Type B pancreatic cell (in vitro differentiated cells): ENCODE measurements at regions not wholly inside any gene's neighbourhood (a gene's known extent, or its start where the extent isn't known, plus 50 kb on each side); places are given as distances from the start of the nearest gene placed in this dataset.
A peak's percentile ranks its signal among the peaks of the same experiment; 100 is the strongest.

ENCODE experiments used
- DNase-seq: peaks from one replicate; pipeline ENCODE4 v3.0.0; 2021; ENCODE audit warnings: mixed read lengths; ENCODE audit not compliant: unreplicated experiment; ENCODE audit errors: extremely low spot score
- H3K27ac Mint-ChIP-seq: 2 replicates; pipeline ENCODE4 v1.8.0; 2021; ENCODE audit warnings: mild to moderate bottlenecking, mixed read lengths
- H3K27me3 Mint-ChIP-seq: 2 replicates; pipeline ENCODE4 v1.8.0; 2021; ENCODE audit warnings: mixed read lengths
- H3K36me3 Mint-ChIP-seq: 2 replicates; pipeline ENCODE4 v1.8.0; 2021; ENCODE audit warnings: mixed read lengths
- H3K4me1 Mint-ChIP-seq: one replicate; pipeline ENCODE4 v1.8.0; 2021; ENCODE audit warnings: mixed read lengths; ENCODE audit not compliant: unreplicated experiment
- H3K4me3 Mint-ChIP-seq: 2 replicates; pipeline ENCODE4 v1.8.0; 2021; ENCODE audit warnings: mild to moderate bottlenecking, mixed read lengths
- H3K9me3 Mint-ChIP-seq: 2 replicates; pipeline ENCODE4 v1.8.0; 2021; ENCODE audit warnings: mixed read lengths
- CTCF ChIP-seq: fragments of 200-600 bp; sonication (generic); conservative IDR thresholded peaks from 2 replicates; pipeline ENCODE4 v1.5.0; 2021; ENCODE audit warnings: antibody characterized with exemption, mild to moderate bottlenecking

- Mint-ChIP-seq H3K27ac (peak overlapping the region; percentile 17), H3K4me1 (no peaks in the 10 kb centered on the region), H3K4me3 (peak overlapping the region; percentile 62), H3K27me3 (no peaks in the 10 kb centered on the region), H3K9me3 (no peaks in the 10 kb centered on the region), H3K36me3 (no peaks in the 10 kb centered on the region)
- TF ChIP-seq CTCF = no peak
- DNase-seq = no peak
Measured at GRCh38 chr2:194424683-194425209, 1232.3 kb upstream of the SLC39A10 start.

- no peak for DNase-seq
- Mint-ChIP-seq H3K27me3 (no peaks in the 10 kb centered on the region), H3K27ac (no peak overlapping the region), H3K4me3 (no peak overlapping the region), H3K36me3 (no peaks in the 10 kb centered on the region), H3K9me3 (no peaks in the 10 kb centered on the region), H3K4me1 (no peaks in the 10 kb centered on the region)
- TF ChIP-seq CTCF = no peak
Measured at GRCh38 chr2:194411221-194411620, 1245.8 kb upstream of the SLC39A10 start.

GRCh38 chr2:194395818-194396217 lies 1261.2 kb upstream of the SLC39A10 start:
- H3K27ac Mint-ChIP-seq = no peak overlapping the region
- TF ChIP-seq CTCF = no peak
- H3K9me3 Mint-ChIP-seq = no peaks in the 10 kb centered on the region
- no peaks in the 10 kb centered on the region for H3K27me3 Mint-ChIP-seq
- no peak overlapping the region for H3K4me3 Mint-ChIP-seq
- no peaks in the 10 kb centered on the region for H3K4me1 Mint-ChIP-seq
- no peaks in the 10 kb centered on the region for H3K36me3 Mint-ChIP-seq
- DNase-seq = no peak

- no peak for TF ChIP-seq CTCF
- Mint-ChIP-seq H3K36me3 (no peaks in the 10 kb centered on the region), H3K4me1 (no peaks in the 10 kb centered on the region), H3K9me3 (no peaks in the 10 kb centered on the region), H3K27ac (no peak overlapping the region), H3K27me3 (no peaks in the 10 kb centered on the region), H3K4me3 (no peak overlapping the region)
- DNase-seq = no peak
Measured at GRCh38 chr2:194385376-194385775, 1271.7 kb upstream of the SLC39A10 start.

GRCh38 chr2:194383401-194383800 lies 1273.6 kb upstream of the SLC39A10 start:
- H3K27me3 Mint-ChIP-seq = no peaks in the 10 kb centered on the region
- no peaks in the 10 kb centered on the region for H3K36me3 Mint-ChIP-seq
- H3K9me3 Mint-ChIP-seq = no peaks in the 10 kb centered on the region
- DNase-seq = no peak
- TF ChIP-seq CTCF = no peak
- H3K4me1 Mint-ChIP-seq = no peaks in the 10 kb centered on the region
- no peak overlapping the region for H3K27ac Mint-ChIP-seq
- H3K4me3 Mint-ChIP-seq = no peak overlapping the region

GRCh38 chr2:194382221-194382620 lies 1274.8 kb upstream of the SLC39A10 start:
- Mint-ChIP-seq H3K36me3 (no peaks in the 10 kb centered on the region), H3K9me3 (no peaks in the 10 kb centered on the region), H3K27me3 (no peaks in the 10 kb centered on the region), H3K4me1 (no peaks in the 10 kb centered on the region), H3K4me3 (no peak overlapping the region), H3K27ac (no peak overlapping the region)
- no peak for DNase-seq
- TF ChIP-seq CTCF = no peak
